Neutrophil (primary cell): ENCODE measurements at regions not wholly inside any gene's neighbourhood (a gene's known extent, or its start where the extent isn't known, plus 50 kb on each side); places are given as distances from the start of the nearest gene placed in this dataset.

Source experiments
- H3K27ac ChIP-seq: fragments of 200-600 bp; sonication (generic); 2 replicates; pipeline ENCODE4 v1.5.1; 2016; ENCODE audit warnings: mild to moderate bottlenecking, moderate library complexity
- H3K27me3 ChIP-seq: fragments of 200-600 bp; sonication (generic); 2 replicates; pipeline ENCODE4 v1.6.0; 2016; ENCODE audit warnings: mild to moderate bottlenecking
- H3K36me3 ChIP-seq: fragments of 200-600 bp; sonication (generic); 2 replicates; pipeline ENCODE4 v1.5.1; 2017
- H3K4me1 ChIP-seq, 2 experiments: fragments of 200-600 bp in 1 of 2; sonication (generic) in 1 of 2; 1 replicate in 1 of 2; 2 replicates in 1 of 2; pipeline versions ENCODE4 v1.5.1 to v1.6.1; 2013 to 2016; ENCODE audit warnings: low read depth in 1 of 2, low read length in 1 of 2, mild to moderate bottlenecking in 1 of 2, moderate library complexity in 1 of 2; ENCODE audit not compliant: control insufficient read depth in 1 of 2, insufficient read depth in 1 of 2
- H3K4me3 ChIP-seq, 2 experiments: fragments of 200-600 bp in 1 of 2; sonication (generic) in 1 of 2; 1 replicate in 1 of 2; 2 replicates in 1 of 2; pipeline ENCODE4 v1.5.1; 2013 to 2016; ENCODE audit warnings: low read depth in 1 of 2, low read length in 1 of 2, mild to moderate bottlenecking in 1 of 2, moderate library complexity in 1 of 2
- H3K9me3 ChIP-seq: fragments of 200-600 bp; sonication (generic); 2 replicates; pipeline ENCODE4 v1.5.1; 2016
- TF ChIP-seq, protein P1 (sequence below): fragments of 200-600 bp; sonication (generic); IDR thresholded peaks from 2 replicates; pipeline ENCODE4 v1.5.1; 2016; ENCODE audit warnings: antibody characterized with exemption

DNA sequence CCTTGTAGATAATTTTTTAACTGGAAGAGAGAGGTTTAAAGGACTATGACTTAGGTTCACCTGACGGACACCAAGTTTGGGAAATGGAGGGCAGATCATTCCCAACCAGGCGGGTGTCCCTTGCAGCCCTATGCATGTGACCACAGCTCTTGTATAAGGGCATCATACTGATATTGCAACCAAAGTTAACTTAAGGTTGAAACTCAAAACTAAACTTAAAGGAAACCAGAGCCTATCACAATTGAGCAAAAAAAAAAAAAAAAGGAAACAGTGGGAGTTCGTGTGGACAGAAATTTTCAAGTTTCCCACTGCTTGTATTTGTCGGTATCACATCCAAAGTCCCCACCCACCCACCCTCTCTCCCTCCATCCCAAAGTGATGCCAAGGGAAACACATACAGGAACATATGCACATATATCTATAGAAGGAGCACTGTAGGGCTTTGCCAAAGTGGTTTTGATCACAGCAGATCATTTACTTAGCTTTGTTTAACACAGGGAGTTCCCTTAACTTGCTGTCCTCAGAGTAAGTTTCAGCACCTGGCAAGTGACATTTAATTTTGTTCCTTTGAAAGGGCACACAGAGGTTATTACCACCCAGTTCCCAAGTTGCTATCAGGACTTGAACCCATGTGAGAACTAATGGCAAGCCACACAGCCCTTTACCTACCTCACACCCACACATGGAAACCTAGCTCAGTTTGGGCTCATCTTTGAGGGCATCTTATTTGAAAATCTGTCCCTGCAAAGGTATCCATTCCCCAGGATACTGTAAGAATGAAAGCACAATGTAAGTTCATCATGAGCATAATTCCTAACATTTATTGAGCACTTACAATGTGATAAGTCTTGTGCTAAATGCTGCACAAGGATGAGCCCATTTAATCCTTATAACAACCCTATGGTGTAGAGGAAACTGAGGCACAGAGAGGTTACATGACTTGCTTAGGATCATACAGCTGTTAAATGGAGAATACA is 204.5 kb upstream of the CMC1 start:
- no peaks in the 10 kb centered on the region for H3K27me3 ChIP-seq
- TF ChIP-seq, protein P1, sequence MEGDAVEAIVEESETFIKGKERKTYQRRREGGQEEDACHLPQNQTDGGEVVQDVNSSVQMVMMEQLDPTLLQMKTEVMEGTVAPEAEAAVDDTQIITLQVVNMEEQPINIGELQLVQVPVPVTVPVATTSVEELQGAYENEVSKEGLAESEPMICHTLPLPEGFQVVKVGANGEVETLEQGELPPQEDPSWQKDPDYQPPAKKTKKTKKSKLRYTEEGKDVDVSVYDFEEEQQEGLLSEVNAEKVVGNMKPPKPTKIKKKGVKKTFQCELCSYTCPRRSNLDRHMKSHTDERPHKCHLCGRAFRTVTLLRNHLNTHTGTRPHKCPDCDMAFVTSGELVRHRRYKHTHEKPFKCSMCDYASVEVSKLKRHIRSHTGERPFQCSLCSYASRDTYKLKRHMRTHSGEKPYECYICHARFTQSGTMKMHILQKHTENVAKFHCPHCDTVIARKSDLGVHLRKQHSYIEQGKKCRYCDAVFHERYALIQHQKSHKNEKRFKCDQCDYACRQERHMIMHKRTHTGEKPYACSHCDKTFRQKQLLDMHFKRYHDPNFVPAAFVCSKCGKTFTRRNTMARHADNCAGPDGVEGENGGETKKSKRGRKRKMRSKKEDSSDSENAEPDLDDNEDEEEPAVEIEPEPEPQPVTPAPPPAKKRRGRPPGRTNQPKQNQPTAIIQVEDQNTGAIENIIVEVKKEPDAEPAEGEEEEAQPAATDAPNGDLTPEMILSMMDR = no peak
- H3K36me3 ChIP-seq = no peaks in the 10 kb centered on the region
- no peaks in the 10 kb centered on the region for H3K9me3 ChIP-seq
- no peaks in the 10 kb centered on the region for H3K4me1 ChIP-seq
- H3K27ac ChIP-seq = no peak overlapping the region
- no peak overlapping the region for H3K4me3 ChIP-seq

DNA sequence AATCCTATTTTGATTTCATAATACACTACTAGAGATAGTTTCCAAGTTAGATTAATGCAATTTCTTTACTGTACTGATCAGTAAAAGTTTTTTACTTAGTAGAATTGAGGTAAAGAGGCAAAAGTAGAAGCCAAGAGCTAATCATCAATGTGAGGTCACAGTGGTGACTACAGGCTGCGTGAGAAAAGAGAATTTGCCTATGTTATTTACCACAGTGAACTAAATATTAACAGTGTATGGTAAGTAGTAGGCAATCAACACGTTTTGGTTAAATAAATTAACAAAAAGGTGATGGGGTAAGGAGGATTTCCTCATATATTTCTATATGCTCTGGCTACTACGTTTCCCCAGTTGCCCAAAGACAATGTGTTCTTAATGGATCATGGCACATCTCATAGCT is 202.2 kb upstream of the CMC1 start:
- no peaks in the 10 kb centered on the region for H3K4me1 ChIP-seq
- no peak overlapping the region for H3K27ac ChIP-seq
- no peaks in the 10 kb centered on the region for H3K36me3 ChIP-seq
- H3K27me3 ChIP-seq = no peaks in the 10 kb centered on the region
- TF ChIP-seq, protein P1 = no peak
- no peak overlapping the region for H3K4me3 ChIP-seq
- H3K9me3 ChIP-seq = no peaks in the 10 kb centered on the region

DNA sequence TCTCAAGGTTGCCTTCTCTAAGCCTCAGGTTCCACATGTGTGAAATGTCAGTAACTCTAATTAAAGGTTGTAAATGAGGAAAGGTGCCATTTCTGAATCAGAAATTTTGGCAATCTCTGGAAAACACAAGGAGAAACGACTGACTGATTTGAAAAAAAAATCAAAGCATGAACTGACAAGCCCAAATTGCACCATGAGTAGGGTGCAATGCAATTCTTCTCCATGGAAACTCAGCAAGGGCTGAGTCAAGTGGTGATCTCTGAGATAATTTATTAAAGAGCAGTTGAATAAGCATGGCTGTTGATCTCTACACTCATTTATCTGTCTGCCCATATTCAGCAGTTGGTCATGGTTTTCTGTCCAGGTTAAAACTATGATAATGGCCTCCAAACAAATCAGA is 201.6 kb upstream of the CMC1 start:
- Histone ChIP-seq H3K4me3 (no peak overlapping the region), H3K9me3 (no peaks in the 10 kb centered on the region), H3K36me3 (no peaks in the 10 kb centered on the region), H3K4me1 (no peaks in the 10 kb centered on the region), H3K27me3 (no peaks in the 10 kb centered on the region), H3K27ac (no peak overlapping the region)
- TF ChIP-seq, protein P1 = no peak

DNA sequence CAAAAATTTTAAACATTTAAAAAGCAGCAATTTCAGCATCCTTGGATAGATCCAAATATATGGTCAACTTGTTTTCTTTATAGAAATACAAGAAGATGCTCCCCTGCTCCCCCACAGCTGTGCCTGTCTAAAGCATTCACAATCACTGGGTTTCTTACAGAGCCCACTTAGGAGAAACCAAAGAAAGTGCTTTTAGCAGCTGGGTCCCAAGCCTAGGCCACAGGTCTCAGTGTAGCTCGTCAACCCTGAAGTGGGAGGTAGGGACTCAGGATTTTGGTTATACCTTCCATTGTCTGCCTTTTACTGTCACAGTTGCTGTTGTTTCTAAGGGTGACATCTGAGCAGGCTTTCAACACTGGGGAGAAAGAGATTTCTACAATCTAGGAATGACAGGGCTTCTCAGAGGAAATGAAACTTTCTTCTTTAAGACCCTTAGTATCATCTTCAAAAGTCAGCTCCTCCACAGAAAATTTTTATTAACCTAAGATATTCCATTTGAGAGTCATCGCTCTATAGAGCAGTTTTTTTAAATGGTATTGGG is 199.3 kb upstream of the CMC1 start:
- Histone ChIP-seq H3K36me3 (no peaks in the 10 kb centered on the region), H3K4me3 (no peak overlapping the region), H3K27me3 (no peaks in the 10 kb centered on the region), H3K27ac (no peak overlapping the region), H3K4me1 (no peaks in the 10 kb centered on the region), H3K9me3 (no peaks in the 10 kb centered on the region)
- TF ChIP-seq, protein P1 = no peak

DNA sequence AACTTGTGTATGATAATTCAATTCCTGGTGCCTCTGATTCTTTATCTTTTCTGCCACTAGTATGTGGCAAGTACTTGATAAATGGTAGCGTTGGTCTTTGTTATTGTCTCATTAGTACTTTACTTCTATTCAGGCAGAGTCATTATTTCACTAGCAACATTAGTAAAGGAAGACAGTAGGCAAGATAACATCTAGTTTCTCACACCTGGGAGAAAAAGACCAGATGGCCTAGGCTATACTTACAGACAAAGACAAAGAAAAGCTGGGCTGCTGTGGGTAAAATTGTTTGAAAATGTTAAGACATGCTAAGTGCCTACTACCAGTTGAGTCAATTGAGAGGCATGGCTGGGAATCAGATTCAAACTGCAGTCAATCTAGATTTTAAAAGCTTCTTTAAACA is 198.7 kb upstream of the CMC1 start:
- Histone ChIP-seq H3K9me3 (no peaks in the 10 kb centered on the region), H3K27me3 (no peaks in the 10 kb centered on the region), H3K4me3 (no peak overlapping the region), H3K27ac (no peak overlapping the region), H3K36me3 (no peaks in the 10 kb centered on the region), H3K4me1 (no peaks in the 10 kb centered on the region)
- TF ChIP-seq, protein P1 = no peak
